Endothelial cell of umbilical vein (primary cell): ENCODE measurements at regions not wholly inside any gene's neighbourhood (a gene's known extent, or its start where the extent isn't known, plus 50 kb on each side); places are given as distances from the start of the nearest gene placed in this dataset.

ENCODE experiments used
- BruUV-seq: library from RNA; stranded (reverse); fragments of 400-500 nt; replicated peaks from 2 replicates; lab custom pipeline; 2021; lab: Mats Ljungman, UMichigan
- CTCF ChIA-PET: fragments of 300-600, 350-600 bp; sonication (Branson Sonifier 250); formaldehyde crosslinking; loops from one replicate; lab custom pipeline; 2021; ENCODE audit warnings: antibody characterized with exemption, inconsistent platforms; lab: Charles Lee
- POLR2A ChIA-PET: fragments of 300-600, 350-600 bp; sonication (Branson Sonifier 250); formaldehyde crosslinking; loops from one replicate; lab custom pipeline; 2021; ENCODE audit warnings: antibody characterized with exemption, inconsistent platforms; lab: Charles Lee
- DNase-seq: peaks from one replicate; pipeline ENCODE4 v3.0.0-alpha.2; 2011; ENCODE audit warnings: low read depth, low spot score
- FAIRE-seq: peaks from 2 replicates; lab custom pipeline; 2011; peaks lifted over from hg19 to GRCh38; lab: Jason Lieb, UNC
- H2AFZ ChIP-seq: 2 replicates; pipeline ENCODE4 v1.6.0; 2012; ENCODE audit warnings: low read depth, low read length, control low read depth, inconsistent platforms
- H3K27ac ChIP-seq: 2 replicates; pipeline ENCODE4 v1.5.1; 2011; ENCODE audit warnings: low read depth, mild to moderate bottlenecking, control low read depth, low read length, moderate library complexity; ENCODE audit not compliant: insufficient read depth
- H3K27me3 ChIP-seq, 2 experiments: 2 replicates each; pipeline versions ENCODE4 v1.6.0 to v1.6.1; 2011; ENCODE audit warnings: low read length in 2 of 2, mixed read lengths in 1 of 2; ENCODE audit not compliant: control insufficient read depth in 2 of 2, insufficient read depth in 2 of 2
- H3K36me3 ChIP-seq, 2 experiments: 2 replicates in 1 of 2; 3 replicates in 1 of 2; pipeline ENCODE4 v1.5.1; 2011; ENCODE audit warnings: low read length in 2 of 2, mild to moderate bottlenecking in 1 of 2, moderate library complexity in 1 of 2; ENCODE audit not compliant: control insufficient read depth in 2 of 2, insufficient read depth in 2 of 2; ENCODE audit errors: extremely low read depth in 1 of 2
- H3K4me1 ChIP-seq: 3 replicates; pipeline ENCODE4 v1.5.1; 2011; ENCODE audit warnings: mild to moderate bottlenecking, low read length; ENCODE audit not compliant: control insufficient read depth, insufficient read depth; ENCODE audit errors: extremely low read depth
- H3K4me2 ChIP-seq: 2 replicates; pipeline ENCODE4 v1.6.1; 2011; ENCODE audit warnings: low read length, control low read depth, mixed read lengths; ENCODE audit not compliant: insufficient read depth
- H3K4me3 ChIP-seq, 3 experiments: fragments of 200-600 bp in 1 of 3; sonication (generic), shearing (Covaris generic) in 1 of 3; replicated peaks in 1 of 3; 2 replicates each; pipeline ENCODE4 v1.5.1; 2011 to 2016; ENCODE audit warnings: control low read depth in 3 of 3, low read length in 3 of 3, mild to moderate bottlenecking in 2 of 3, inconsistent platforms in 1 of 3, low read depth in 1 of 3, moderate library complexity in 1 of 3; ENCODE audit not compliant: insufficient read depth in 1 of 3
- H3K79me2 ChIP-seq: 2 replicates; pipeline ENCODE4 v1.6.0; 2012; ENCODE audit warnings: low read length, inconsistent platforms; ENCODE audit not compliant: control insufficient read depth, insufficient read depth
- H3K9ac ChIP-seq: replicated peaks from 2 replicates; pipeline ENCODE3; 2011; ENCODE audit warnings: low read length, control low read depth; ENCODE audit not compliant: insufficient read depth; ENCODE audit errors: extremely low read depth
- H3K9me1 ChIP-seq: replicated peaks from 3 replicates; pipeline ENCODE4 v1.6.0; 2011; ENCODE audit warnings: mild to moderate bottlenecking, low read length; ENCODE audit not compliant: control insufficient read depth, insufficient read depth; ENCODE audit errors: extremely low read depth
- H3K9me3 ChIP-seq: replicated peaks from 2 replicates; pipeline ENCODE4 v1.5.1; 2012; ENCODE audit warnings: low read length, inconsistent platforms; ENCODE audit not compliant: control insufficient read depth, insufficient read depth
- H4K20me1 ChIP-seq: replicated peaks from 2 replicates; pipeline ENCODE3; 2011; ENCODE audit warnings: mild to moderate bottlenecking, low read length; ENCODE audit not compliant: control insufficient read depth, insufficient read depth; ENCODE audit errors: extremely low read depth
- CTCF ChIP-seq, 2 donors: IDR thresholded peaks; 1 replicate in 1 of 2; 2 replicates in 1 of 2; pipeline ENCODE4 v1.5.1; 2011; ENCODE audit warnings: low read length in 2 of 2, mild to moderate bottlenecking in 2 of 2, moderate library complexity in 2 of 2, control low read depth in 1 of 2, inconsistent platforms in 1 of 2, low read depth in 1 of 2; ENCODE audit not compliant: insufficient read depth in 1 of 2; ENCODE audit errors: extremely low read depth in 1 of 2
- EZH2 ChIP-seq: IDR thresholded peaks from 2 replicates; pipeline ENCODE4 v1.6.1; 2012; ENCODE audit warnings: borderline replicate concordance, low read depth, mild to moderate bottlenecking, moderate library complexity, low read length, inconsistent platforms; ENCODE audit not compliant: severe bottlenecking
- FOS ChIP-seq: IDR thresholded peaks from 2 replicates; pipeline ENCODE4 v1.6.1; 2011; ENCODE audit warnings: mild to moderate bottlenecking, low read length, moderate library complexity, borderline replicate concordance; ENCODE audit not compliant: insufficient read depth
- GATA2 ChIP-seq: IDR thresholded peaks from 2 replicates; pipeline ENCODE4 v1.7.0; 2011; ENCODE audit warnings: low read depth, mild to moderate bottlenecking, moderate library complexity, mixed read lengths, low read length; ENCODE audit not compliant: insufficient read length, insufficient read depth
- JUN ChIP-seq: IDR thresholded peaks from 2 replicates; pipeline ENCODE4 v1.6.1; 2011; ENCODE audit warnings: borderline replicate concordance, low read depth; ENCODE audit not compliant: insufficient read length, insufficient read depth
- MAX ChIP-seq: IDR thresholded peaks from 2 replicates; pipeline ENCODE4 v1.6.1; 2011; ENCODE audit not compliant: insufficient read depth, insufficient read length
- MYC ChIP-seq: IDR thresholded peaks from one replicate; pipeline ENCODE4 v1.6.1; 2011; ENCODE audit warnings: mild to moderate bottlenecking, low read depth, low read length
- POLR2A ChIP-seq: IDR thresholded peaks from 2 replicates; pipeline ENCODE4 v1.6.1; 2012; ENCODE audit warnings: low read depth, mild to moderate bottlenecking, control low read depth, low read length
- POLR2AphosphoS5 ChIP-seq: IDR thresholded peaks from 2 replicates; pipeline ENCODE4 v1.6.1; 2012; ENCODE audit warnings: low read depth, mild to moderate bottlenecking, control low read depth, low read length, moderate library complexity; ENCODE audit not compliant: insufficient read depth
- dilution Hi-C: fragments of 300-500 bp; cut with MboI; formaldehyde crosslinking; loops from one replicate; pipeline ENCODE4 v1.15.0; 2019; ENCODE audit warnings: low sequenced_read_pairs; ENCODE audit not compliant: extremely low pct_ligation_motif_present
- intact Hi-C: fragments of 100-400 bp; cut with micrococcal nuclease; formaldehyde crosslinking; loops from one replicate; pipeline ENCODE4 v1.10.0; 2022

GRCh38 chr4:132026816-132027215 lies 1122.3 kb upstream of the PCDH10 start:
- Histone ChIP-seq H3K27me3 (no peaks in the 10 kb centered on the region), H3K9me1 (no peaks in the 10 kb centered on the region), H3K4me1 (no peaks in the 10 kb centered on the region), H3K4me3 (no peak overlapping the region), H4K20me1 (no peaks in the 10 kb centered on the region), H2AFZ (no peak overlapping the region), H3K36me3 (no peaks in the 10 kb centered on the region), H3K79me2 (no peaks in the 10 kb centered on the region), H3K4me2 (no peak overlapping the region), H3K9ac (no peak overlapping the region), H3K9me3 (no peaks in the 10 kb centered on the region), H3K27ac (no peak overlapping the region)
- intact Hi-C loops (no loop called here), dilution Hi-C loops (no loop called here)
- TF ChIP-seq JUN (no peak), POLR2AphosphoS5 (no peak), MAX (no peak), MYC (no peak), POLR2A (no peak), GATA2 (no peak), EZH2 (no peak), CTCF (IDR thresholded peaks at IDR 0.05; ENCODE audit: extremely low read depth in 1 of 2, insufficient read depth in 1 of 2, low read depth in 1 of 2, low read length in 2 of 2) (no peak), FOS (no peak)
- BruUV-seq = no TSS peak
- FAIRE-seq (no peak), DNase-seq (no peak)
- ChIA-PET CTCF (interaction anchor here (0.8 to 1.3 kb wide), 5 partner anchors 8 to 20 kb away, joined by 3 to 5 read pairs (median 3); no protein-coding TSS in a partner anchor), POLR2A (no interaction called here)
